ENCODE measurements at regions not wholly inside any gene's neighbourhood (a gene's known extent, or its start where the extent isn't known, plus 50 kb on each side); places are given as distances from the start of the nearest gene placed in this dataset.
"Not testable (repeated sequence)": the region's sequence is repeated elsewhere in the genome, so short reads cannot be mapped to it uniquely, and the experiment has no call there.

GRCh38 chr15:31705076-31705678, 325.1 kb upstream of the CHRNA7 start:
- not testable (repeated sequence) for FAIRE-seq

DNA sequence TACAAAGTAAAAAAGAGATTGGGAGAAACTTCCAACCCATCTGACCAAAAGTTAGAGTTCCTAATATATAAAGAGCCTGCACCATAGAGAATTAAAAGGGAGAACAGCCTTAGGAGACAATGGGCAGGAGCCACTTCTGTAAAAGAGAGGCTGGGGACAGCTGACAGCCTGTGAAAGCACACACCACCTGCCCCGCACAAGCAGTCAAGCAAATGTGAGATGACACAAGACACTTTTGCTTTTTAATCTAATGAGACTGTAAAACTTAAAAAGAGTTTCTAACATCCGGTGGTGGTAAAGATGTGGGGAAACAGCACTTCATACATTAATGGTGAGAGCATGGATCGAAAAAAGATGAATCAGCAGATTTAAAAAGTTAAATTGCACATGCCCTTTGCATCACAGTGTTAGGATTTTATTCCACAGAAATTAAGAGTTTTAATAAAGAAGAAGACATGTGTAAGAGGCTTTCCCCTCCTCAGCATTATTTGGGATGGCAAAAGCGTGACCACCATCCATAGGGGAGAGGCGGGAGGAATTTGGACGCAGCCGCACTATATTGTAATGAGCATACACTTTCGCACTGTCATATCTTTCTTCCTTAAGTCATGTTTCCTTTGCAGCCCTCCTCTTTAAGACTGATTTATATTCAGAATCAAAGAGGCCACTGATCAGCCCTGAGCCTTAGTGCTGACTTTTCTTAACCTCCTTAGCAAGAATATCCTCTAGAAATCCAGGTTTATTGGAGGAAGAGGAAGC, 322.2 kb upstream of the CHRNA7 start:
- not testable (repeated sequence) for FAIRE-seq

- FAIRE-seq = not testable (repeated sequence)
Observed at GRCh38 chr15:31708703-31709327, 321.5 kb upstream of the CHRNA7 start.

DNA sequence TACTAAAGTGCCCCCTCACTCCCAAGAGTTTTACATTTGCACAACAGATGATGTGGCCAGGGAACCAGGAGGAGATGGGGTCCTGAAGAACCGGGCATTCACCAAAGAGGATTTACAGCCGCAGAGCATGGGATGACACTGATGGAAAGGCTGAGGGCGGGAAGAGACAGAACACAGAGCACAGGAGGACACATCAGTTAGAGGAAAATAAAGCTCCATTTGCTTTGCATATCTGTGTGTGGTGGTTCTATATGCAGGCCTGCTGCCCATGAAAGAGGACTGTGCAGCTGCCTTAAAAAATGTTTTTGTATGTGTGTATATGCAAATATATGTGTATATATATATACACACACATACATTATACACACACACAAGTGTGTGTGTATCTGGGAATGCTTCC, 320.8 kb upstream of the CHRNA7 start:
- FAIRE-seq = not testable (repeated sequence)

GRCh38 chr15:31710806-31711205, 319.5 kb upstream of the CHRNA7 start:
- peak; percentile 82 for FAIRE-seq

- FAIRE-seq = not testable (repeated sequence)
Observed at GRCh38 chr15:31715208-31715607, 315.1 kb upstream of the CHRNA7 start.

- FAIRE-seq = not testable (repeated sequence)
Observed at GRCh38 chr15:31718625-31719024, 311.7 kb upstream of the CHRNA7 start.

GRCh38 chr15:31719396-31720022, 310.8 kb upstream of the CHRNA7 start:
- FAIRE-seq = not testable (repeated sequence)

DNA sequence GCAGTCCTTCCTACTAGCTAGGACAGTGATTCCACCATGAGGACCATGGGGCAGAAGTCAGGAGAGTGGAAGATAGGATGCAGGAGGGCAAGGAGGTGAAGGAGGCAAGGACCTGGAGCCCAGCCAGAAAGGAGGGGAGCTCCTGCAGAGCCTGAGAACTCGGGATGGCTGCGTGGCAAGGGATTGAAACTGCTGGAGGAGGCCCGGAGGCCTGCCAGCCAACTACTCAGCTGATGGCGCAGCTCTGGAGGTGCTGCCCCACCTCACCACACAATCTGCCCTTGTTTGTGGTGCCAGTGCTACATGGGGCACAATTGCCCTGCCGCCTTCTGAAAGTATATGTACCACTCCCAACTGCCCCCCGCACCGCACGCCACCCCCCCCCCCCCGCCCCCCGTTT, 307.3 kb upstream of the CHRNA7 start:
- FAIRE-seq = not testable (repeated sequence)

DNA sequence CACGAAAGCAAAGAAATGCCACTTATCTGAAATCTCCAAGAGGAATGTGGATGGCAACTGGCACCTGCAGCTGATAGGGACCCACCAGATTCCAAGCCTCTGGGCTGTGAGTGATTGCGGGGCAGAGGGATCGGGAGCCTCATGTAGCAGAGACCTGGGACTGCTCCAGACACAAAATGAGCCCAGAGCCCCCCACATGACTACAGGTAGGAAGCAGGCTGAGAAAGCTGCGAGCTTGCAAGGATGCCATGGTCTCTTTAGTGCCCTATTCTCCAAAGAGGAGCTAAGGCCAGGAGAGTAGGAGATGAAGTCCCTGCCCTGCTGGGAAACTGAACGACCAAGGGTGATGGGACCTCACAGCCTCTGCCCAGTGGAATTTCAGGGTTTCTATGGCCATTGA, 305.4 kb upstream of the CHRNA7 start:
- not testable (repeated sequence) for FAIRE-seq

DNA sequence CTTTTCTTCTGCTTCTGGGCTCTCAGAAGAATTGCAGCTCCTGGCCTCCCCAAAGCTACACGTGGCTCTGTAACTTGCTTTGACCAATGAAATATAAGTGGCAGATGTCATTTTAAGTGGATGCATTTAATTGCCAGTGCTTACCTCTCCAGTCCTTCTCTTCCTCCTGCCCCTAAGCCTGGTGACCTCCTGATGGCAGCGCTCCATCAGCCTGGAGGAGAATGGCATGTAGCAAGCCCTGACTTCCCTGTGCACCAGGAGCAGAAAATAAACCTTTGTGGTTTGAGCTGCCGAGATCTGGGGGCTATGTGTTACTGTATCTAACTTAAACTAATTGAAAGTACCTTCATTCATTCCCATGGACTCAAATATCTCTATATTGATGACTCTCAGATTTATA, 304.7 kb upstream of the CHRNA7 start:
- FAIRE-seq = not testable (repeated sequence)

- FAIRE-seq = no peak
Observed at GRCh38 chr15:31727612-31728011, 302.7 kb upstream of the CHRNA7 start.

DNA sequence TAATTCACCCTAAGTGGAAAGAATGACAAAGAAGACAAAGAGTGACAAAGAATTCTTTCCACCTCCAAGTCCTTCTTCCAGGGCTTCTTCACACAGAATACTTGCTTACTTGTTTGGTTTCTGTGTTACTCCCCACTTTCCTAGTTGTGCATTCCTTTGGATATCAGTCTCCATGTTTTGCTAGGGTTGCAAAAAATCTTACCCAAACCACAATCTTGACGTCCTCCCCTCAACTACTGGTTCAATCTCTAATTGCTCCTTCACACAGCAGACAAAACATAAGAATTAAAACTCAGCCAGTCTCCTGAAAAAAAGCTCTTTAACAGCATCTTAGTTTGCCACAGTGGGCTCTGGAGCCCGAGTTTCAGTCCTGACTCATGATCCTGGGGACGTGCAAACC, 297.6 kb upstream of the CHRNA7 start:
- FAIRE-seq = no peak

GRCh38 chr15:31733424-31733823, 296.9 kb upstream of the CHRNA7 start:
- FAIRE-seq = no peak

DNA sequence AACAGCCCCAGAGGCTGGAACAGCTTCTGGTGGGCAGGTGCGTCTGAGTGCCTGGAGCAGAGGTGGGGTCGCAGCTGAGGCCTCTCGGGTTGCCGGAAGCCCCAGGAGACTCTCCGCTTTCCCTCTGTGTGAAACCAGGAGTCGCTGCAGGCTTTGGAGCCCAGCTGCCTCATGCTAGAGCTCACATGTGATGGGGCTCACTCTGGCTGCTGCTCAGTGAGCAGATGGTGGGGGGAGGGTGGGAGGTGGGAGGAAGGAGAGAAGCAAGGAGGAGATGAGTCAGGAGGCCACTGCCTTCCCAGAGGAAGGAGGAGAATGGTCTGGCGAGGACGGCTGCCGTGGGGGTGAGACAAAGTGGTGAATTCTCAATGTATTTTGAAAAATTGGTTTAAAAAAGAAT, 290.1 kb upstream of the CHRNA7 start:
- no peak for FAIRE-seq

DNA sequence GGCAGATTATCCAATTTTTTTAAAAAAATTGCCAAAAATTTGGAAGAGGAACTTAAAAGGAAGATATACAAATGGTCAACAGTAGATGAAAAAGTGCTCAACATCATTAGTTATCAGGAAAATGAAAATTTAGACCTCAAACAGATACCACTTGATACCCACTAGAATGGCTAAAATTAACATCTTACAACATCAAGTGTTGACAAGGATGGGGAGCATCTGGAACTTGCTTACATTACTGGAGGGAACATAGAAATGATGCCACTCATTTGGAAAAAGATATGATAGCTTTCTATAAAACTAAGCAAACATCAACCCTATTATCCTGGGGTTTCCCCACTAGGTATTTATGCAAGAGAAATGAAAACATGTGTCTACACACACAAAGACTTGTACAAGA, 284.5 kb upstream of the CHRNA7 start:
- no peak for FAIRE-seq

DNA sequence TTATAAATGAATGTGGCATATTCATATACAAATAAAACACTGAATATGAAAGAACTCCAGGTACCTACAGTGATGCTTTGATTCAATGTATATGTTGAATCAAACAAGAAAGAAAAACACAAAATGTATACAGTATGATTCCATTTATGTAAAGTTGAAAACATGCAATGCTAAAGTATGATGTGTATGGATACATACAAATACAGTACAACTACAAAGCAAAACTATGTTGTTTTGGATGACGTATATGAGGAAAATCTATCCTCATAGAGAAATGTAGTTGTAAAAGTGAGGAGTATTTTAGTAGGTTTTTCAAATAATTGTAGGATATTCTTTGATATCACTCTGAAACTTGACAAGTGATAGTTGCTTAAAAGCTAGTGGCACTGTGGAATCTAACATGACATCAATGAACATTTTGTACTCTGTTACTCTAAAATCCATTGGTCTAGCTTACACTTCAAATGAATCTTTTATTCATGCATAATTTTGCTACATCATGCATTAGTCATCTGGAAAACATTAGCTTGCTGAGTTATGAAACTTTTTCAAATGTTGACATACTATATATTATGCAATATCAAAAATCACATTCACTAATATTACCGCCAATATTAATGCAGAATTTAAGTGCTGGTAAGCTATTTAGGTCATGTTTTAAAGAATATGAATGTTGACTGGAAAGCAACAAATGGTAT, 278.1 kb upstream of the CHRNA7 start:
- FAIRE-seq = peak; percentile 58

DNA sequence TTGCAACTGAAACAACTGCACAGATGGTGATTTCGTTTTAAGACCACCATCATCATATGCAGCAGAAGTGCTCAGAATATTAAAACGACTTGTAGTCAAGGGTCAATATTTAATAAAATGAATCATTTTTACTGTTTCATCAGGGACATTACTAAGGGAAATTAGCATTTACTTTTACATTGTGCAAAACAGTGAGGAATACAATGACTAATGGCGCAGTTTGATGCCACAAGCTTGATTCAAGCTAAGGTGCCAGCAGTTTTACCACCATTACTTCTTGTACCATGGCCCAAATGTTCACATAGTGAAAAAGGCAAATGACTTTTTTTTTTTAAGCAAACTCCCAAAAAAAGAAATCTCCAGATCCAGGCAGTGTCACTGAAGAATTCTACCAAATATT, 277.4 kb upstream of the CHRNA7 start:
- no peak for FAIRE-seq

DNA sequence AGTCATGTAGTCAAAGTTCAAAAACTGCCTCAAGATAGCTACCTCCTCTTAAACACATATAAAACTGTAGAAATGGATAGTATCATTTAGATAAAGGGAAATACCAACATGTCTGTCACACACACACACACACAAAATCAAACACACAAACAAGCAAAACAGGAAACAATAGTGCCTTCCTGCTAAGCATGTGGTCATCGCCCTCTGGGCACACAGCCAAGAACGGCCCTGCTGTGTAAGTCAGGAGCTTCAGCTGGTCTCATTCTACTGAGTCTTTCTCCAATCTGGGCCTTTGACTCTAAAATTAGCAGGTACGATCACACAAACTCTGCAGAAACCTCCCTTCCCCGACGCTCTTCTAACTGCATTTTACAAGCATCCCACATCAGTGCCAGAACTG, 272.2 kb upstream of the CHRNA7 start:
- peak; percentile 9 for FAIRE-seq

- no peak for FAIRE-seq
Observed at GRCh38 chr15:31768055-31768454, 262.3 kb upstream of the CHRNA7 start.

- no peak for FAIRE-seq
Observed at GRCh38 chr15:31774045-31774444, 256.3 kb upstream of the CHRNA7 start.

- no peak for FAIRE-seq
Observed at GRCh38 chr15:31776039-31776438, 254.3 kb upstream of the CHRNA7 start.

- no peak for FAIRE-seq
Observed at GRCh38 chr15:31781261-31781660, 249.1 kb upstream of the CHRNA7 start.

Data from islet of Langerhans (tissue), 1 donor.